Astrocyte (in vitro differentiated cells and primary cell): ENCODE measurements at regions not wholly inside any gene's neighbourhood (a gene's known extent, or its start where the extent isn't known, plus 50 kb on each side); places are given as distances from the start of the nearest gene placed in this dataset.

Experiments
- CTCF ChIP-seq: IDR thresholded peaks from 2 replicates; pipeline ENCODE4 v1.5.1; 2011; ENCODE audit warnings: low read depth, mild to moderate bottlenecking, inconsistent platforms, low read length, moderate library complexity; ENCODE audit not compliant: insufficient read depth
- EZH2 ChIP-seq: IDR thresholded peaks from 2 replicates; pipeline ENCODE4 v1.6.1; 2012; ENCODE audit warnings: mild to moderate bottlenecking, low read length, inconsistent platforms; ENCODE audit not compliant: insufficient read depth

GRCh38 chr10:20986049-20986448, 88.9 kb upstream of the NEBL start:
- TF ChIP-seq CTCF (no peak), EZH2 (no peak)
